ENCODE measurements at regions not wholly inside any gene's neighbourhood (a gene's known extent, or its start where the extent isn't known, plus 50 kb on each side); places are given as distances from the start of the nearest gene placed in this dataset.

DNA sequence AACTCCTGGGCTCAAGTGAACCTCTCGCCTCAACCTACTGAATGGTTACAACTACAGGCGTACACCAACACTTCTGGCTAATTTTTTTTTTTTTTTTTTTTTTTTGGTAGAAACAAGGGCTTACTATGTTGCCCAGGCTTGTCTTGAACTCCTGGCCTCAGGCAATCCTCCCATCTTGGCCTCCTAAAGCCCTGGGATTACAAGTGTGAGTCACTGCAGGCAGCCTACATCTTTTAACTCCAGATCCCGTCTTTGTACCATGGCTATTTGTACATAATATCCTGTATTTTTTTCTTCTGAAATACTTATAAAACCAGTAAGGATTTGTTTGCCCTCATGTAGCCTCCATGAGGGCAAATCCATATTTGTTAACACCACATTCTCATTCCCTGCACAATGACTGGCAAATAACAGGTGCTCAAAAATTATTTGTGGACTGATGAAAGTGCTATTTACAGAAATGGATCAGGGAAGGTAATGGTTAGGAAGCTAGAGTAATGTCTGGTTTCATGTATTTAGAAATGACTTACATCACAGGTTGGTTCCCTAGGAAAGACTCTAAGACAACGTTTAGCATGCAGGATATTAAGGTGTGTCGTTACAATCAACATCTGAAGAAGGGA lies 51.9 kb upstream of the POU5F2 start:
- no peak for TF ChIP-seq CTCF (IDR thresholded peaks at IDR 0.05)
- TF ChIP-seq POLR2A (IDR thresholded peaks at IDR 0.05), result no peak
- TF ChIP-seq POLR2AphosphoS5 (IDR thresholded peaks at IDR 0.05), result no peak
